Testis (tissue), 2 donors: ENCODE measurements at regions not wholly inside any gene's neighbourhood (a gene's known extent, or its start where the extent isn't known, plus 50 kb on each side); places are given as distances from the start of the nearest gene placed in this dataset.

ENCODE experiments used
- CTCF ChIP-seq, 3 experiments: fragments of 450-650 bp in 2 of 3; fragments of 200-600 bp in 1 of 3; sonication (generic) in 1 of 3; IDR thresholded peaks; one replicate each; pipeline ENCODE4 v1.5.1; 2016 to 2019; ENCODE audit warnings: antibody characterized with exemption in 3 of 3, mild to moderate bottlenecking in 2 of 3, moderate library complexity in 1 of 3
- POLR2A ChIP-seq: fragments of 450-650 bp; IDR thresholded peaks from one replicate; pipeline ENCODE4 v1.6.1; 2017; ENCODE audit warnings: antibody characterized with exemption, mild to moderate bottlenecking, moderate library complexity

- TF ChIP-seq CTCF (IDR thresholded peaks at IDR 0.05) (no peak), POLR2A (no peak)
These were observed 149.3 kb upstream of the LRFN5 start for GRCh38 chr14:41457393-41457792.
